Stimulated activated CD4-positive, alpha-beta T cell treated with anti-CD3 and anti-CD28 coated beads, TNF-alpha, amount 100 ng/mL, for 4 hours (primary cell): ENCODE measurements at regions not wholly inside any gene's neighbourhood (a gene's known extent, or its start where the extent isn't known, plus 50 kb on each side); places are given as distances from the start of the nearest gene placed in this dataset.

ENCODE experiments used
- DNase-seq, 3 experiments: peaks; one replicate each; pipeline ENCODE4 v3.0.0-alpha.2; 2020; ENCODE audit warnings: low read depth in 3 of 3

DNA sequence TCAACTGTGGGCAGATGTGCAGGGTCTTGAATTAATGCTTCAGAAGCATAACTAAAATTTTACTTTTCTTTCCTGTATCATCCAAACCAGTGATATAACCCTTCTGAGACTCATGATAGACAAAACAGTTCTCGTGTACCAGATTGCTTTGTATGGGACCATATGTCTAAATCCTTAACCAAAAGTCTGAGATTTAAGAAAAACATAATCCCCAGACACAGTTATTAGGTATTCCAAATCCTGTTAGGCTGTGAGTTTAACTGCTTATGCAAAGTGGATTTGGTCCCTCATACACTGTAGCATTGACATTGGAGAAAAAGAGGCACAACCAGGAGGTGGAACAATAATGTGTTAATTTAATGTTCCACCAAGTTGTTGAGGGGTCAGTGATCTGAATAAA, 235.0 kb downstream of the PMAIP1 start:
- no peak for DNase-seq

GRCh38 chr18:60130284-60130683, 230.5 kb downstream of the PMAIP1 start:
- no peak for DNase-seq

GRCh38 chr18:60123031-60123430, 223.2 kb downstream of the PMAIP1 start:
- no peak for DNase-seq

DNA sequence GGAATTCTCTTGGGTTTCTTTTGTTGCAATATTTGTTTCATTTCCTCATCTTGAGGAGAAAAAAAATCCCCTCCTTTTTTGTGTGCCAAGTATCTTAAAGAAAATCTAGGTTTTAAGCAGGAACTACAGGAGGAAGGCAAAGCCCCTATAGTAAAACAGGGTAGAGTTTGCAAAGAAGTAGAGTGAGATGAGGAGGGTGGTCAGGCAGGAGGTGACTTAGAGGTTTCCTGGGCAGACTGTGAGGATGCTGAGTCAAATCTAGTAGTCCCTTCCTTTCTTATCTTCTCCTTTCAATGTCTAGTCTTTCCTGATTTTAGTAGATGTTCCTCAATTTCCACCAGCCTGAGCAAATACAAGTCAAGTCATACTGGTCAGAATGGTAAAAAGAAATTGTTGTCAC, 222.5 kb downstream of the PMAIP1 start:
- no peak for DNase-seq

DNA sequence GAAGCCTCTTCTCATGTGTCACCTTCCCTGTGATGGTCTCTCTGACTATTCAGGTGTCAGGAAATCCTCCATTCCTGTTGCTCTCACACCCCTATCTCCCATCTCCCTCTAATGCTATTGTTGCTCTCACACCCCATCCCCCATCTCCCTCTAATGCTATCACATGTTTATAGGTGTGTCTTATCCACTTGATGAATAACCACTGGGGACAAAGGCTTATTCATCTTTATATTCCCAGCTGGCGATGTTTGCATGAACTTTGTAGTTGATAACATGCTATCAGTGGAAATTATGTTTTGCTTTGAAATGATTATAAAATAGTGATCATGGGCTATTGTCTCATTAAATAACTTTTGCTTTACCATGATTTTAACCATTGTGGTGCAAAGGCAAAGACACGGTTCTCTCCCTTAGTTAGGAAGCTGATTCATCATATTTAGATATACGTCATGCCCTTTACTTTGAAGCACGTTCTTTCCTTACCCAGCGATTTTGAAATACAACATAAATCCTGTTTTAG, 220.5 kb downstream of the PMAIP1 start:
- DNase-seq, result no peak

GRCh38 chr18:60117321-60117720, 217.5 kb downstream of the PMAIP1 start:
- DNase-seq, result no peak

DNA sequence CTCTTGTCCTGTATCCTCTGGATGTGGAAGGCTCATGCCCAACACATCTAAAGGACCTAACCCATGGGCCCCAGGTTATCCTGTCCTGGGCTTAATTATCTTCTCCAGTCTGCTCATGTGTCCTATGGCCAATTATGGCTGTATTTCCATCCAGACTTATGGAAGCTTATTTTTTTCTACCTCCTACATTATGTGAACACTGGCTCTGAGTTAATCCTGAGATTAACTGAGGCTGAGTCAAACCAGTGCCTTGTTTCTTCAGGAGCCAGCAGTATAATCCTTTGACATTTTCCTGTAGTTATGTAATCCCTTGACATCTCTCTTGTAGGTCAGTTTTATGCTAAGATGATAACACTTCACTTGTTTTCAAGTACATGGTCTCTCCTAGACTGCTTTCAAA, 213.6 kb downstream of the PMAIP1 start:
- DNase-seq, result no peak

DNA sequence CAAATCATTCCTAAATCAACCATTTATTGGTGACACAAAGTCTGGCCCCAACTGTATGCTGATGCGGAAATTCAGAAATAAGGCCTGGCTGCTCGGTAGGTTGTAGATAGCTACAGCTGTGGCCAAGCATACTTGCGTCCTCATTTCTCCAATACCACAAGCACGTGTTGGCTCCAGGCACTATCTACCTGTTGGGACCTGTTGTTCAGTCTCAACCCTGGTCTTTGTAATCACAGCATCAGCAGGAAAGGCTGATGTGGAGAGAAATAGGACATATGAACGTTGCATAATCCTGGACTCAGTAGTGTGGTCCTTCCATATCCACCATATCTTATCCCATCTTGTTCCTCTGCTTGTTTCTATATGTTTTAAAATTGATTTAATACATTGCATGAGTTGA, 212.6 kb downstream of the PMAIP1 start:
- no peak for DNase-seq

GRCh38 chr18:60111525-60111924, 211.7 kb downstream of the PMAIP1 start:
- no peak for DNase-seq

DNA sequence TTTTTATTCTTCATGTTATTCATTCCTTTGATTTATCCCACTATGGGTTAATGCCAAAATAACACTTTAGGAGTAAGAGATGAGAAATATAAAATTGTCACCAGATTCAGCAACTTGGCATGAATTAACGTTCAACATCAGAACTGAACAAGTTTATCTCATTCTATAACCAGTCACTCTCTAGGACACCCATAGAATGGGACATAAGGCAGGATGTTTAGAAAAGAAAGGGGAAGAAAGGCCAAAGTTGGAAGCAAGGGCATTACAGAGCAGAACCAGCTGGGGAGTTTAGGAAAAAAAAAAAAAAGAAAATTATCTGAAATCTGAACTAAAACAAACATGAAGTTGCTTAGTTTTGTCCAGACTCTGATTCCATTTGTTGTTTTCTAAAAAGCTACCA, 211.0 kb downstream of the PMAIP1 start:
- DNase-seq, result no peak

DNA sequence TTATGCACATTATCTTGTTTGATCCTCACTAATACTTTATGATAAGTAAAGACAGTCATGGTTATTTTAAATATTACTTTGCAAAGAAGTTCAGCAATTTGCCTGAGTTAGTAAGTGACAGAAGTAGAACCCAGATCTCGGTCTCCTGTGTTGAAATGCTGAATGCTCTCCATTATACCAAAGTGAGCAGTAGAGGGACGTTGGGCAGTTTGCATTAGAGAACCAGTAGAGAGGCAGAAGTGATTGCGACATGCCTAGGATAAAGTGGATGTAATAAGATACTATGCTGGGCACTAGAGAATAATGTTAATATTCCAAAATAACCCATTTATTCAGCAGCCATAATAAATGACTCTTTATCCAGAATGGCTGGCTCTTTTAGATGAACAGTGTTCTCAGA, 201.0 kb downstream of the PMAIP1 start:
- no peak for DNase-seq

GRCh38 chr18:60099709-60100108, 199.9 kb downstream of the PMAIP1 start:
- no peak for DNase-seq

DNA sequence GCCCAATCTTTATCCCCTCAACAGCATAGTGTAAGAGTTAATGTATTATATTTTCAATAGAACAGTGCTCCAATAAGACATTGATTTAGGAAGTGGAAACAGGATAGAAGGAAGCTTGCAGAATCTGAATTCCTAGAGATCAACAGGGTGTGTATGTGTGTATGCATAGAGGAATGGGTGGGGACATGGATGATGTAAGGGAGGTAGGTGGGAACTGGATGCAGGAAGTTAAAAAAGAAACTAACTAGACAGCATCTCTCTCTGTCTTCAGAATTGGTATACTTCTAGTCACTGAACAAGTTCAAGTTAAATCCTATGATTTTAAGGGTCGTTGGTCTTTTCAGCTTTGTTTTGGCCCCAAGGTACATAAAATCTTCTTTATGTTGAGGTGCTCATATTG, 196.6 kb downstream of the PMAIP1 start:
- DNase-seq, result no peak

DNA sequence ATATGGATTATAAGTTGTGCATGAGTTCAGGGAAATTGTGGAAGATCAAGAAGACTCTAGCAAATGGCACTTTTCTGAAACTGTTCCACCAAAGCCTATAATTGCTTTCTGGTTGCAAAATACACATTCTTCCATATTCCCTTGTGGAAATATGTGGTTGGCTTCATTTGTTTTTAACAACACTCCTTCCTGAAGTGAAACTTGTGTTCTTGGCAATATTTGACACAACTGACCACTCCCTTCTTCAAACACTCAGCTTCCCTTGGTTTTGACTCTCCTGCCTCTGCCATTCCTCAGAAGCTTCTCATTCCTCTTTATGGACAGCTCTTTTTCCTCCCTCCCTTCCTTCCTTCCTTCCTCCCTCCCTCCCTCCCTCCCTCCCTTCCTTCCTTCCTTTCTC, 192.3 kb downstream of the PMAIP1 start:
- no peak for DNase-seq

GRCh38 chr18:60090170-60090569, 190.4 kb downstream of the PMAIP1 start:
- DNase-seq, result no peak

DNA sequence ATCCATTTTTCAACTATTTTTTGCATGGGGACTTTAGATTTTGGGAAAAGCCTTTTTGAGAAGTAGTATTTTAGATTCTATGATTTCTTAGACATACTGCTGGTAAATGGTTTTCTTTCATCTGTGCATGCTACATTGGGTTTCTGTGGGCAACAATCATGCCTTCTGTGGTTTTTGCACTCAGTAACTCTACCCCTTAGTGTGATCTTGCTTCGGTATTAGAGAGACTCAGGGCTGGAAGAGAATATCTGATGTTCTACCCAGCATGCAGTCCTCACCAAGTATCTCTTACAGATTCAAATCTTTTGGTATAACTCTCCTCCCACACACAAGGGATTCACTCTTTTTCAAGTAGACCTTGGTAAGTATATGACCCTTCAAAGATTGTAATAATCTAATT, 183.0 kb downstream of the PMAIP1 start:
- no peak for DNase-seq

GRCh38 chr18:60082282-60082681, 182.5 kb downstream of the PMAIP1 start:
- no peak for DNase-seq

DNA sequence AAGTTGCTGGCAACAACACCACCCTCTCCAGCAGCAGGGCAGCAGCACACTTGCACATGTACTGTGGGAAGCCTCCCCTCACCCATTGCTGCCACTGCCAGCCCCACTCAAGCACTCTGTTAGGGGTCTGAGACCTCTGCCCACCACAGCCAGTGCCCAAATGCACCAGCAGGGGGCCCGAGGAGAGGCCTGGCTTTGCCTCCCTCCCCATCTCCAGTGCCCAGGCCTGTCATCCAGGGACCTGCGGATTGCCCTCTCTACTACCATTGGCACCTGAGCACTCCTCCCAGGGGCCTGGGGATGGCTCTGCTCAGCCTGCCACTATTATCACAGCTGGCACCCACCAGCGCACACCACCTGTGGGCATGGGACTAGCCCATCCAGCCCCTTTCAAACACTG, 175.7 kb downstream of the PMAIP1 start:
- no peak for DNase-seq

GRCh38 chr18:60070631-60071030, 170.8 kb downstream of the PMAIP1 start:
- DNase-seq, result no peak

DNA sequence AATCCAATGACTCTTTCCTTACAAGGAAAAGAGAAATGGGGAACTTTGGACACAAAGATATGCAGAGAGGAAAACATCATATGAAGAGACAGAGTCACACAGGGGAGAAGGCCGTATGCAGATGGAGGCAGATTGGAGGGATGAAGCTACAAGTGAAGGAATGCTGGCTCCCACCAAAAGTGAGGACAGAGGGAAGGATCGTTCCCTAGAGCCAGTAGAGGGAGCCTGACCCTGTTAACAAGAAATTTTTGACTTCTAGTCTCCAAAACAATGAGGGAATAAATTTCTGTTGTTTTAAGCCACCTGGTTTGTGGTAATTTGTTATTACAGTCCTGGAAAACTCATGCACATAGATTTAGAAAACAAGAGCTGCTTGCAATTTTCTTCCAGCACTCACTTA, 169.3 kb downstream of the PMAIP1 start:
- no peak for DNase-seq

GRCh38 chr18:60067426-60068210, 167.8 kb downstream of the PMAIP1 start:
- DNase-seq, result no peak

DNA sequence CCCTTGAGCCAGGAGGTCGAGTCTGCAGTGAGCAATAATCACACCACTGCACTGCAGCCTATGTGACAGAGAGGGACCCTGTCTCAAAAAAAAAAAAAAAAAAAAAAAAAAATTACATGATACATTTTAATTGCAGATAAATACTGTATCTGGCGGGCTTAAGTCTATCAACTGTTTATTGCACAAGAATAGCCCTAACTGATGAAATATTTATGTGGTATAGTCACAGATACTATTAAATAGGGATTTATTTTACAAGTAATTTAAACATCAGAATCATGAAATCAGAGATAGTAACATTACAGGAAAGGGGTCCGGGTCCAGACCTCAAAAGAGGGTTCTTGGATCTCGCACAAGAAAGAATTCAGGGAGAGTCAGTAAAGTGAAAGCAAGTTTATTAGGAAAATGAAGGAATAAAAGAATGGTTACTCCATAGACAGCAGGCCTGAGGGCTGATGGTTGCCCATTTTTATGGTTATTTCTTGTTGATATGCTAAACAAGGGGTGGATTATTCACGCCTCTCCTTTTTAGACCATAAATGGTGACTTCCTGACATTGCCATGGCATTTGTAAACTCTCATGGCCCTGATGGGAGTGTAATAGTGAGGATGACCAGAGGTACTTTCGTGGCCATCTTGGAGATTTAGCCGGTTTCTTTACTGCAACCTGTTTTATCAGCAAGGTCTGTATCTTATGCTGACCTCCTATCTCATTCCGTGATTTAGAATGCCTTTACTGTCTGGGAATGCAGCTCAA, 166.6 kb downstream of the PMAIP1 start:
- DNase-seq, result no peak

DNA sequence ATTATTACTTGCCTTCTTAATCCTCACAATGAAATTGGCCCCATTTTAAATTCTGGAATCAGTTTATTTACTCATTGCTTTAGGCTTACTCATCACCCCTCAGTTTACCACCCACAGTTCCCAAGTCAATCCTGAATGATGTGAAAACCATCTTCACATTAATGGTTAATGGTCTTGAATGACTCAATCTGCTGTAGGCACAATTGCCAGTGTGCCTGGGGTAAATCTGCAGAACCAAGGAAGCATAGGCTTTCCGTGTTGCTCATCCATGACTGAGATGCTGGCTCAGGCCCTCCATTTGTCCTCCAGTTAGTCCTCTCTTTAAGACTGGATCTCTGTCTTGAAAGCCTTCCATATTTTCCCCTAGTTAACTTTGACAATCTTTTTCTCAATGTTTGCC, 164.5 kb downstream of the PMAIP1 start:
- DNase-seq, result no peak
